Upper lobe of right lung (tissue), 1 donor: ENCODE measurements at regions not wholly inside any gene's neighbourhood (a gene's known extent, or its start where the extent isn't known, plus 50 kb on each side); places are given as distances from the start of the nearest gene placed in this dataset.
A peak's percentile ranks its signal among the peaks of the same experiment; 100 is the strongest.

Experiments used
- ATAC-seq: fragments of 200-7000 bp; cut with Tn5 transposase; one replicate; pipeline ENCODE4 v1.9.1; 2020; ENCODE audit warnings: mild to moderate bottlenecking, moderate library complexity
- DNase-seq: peaks from one replicate; pipeline ENCODE4 v3.0.0-alpha.2; 2020
- H3K27ac ChIP-seq: fragments of 200-600 bp; one replicate; pipeline ENCODE4 v1.8.0; 2022
- H3K27me3 ChIP-seq: fragments of 200-600 bp; one replicate; pipeline ENCODE4 v1.8.0; 2022; ENCODE audit warnings: mild to moderate bottlenecking
- H3K36me3 ChIP-seq: fragments of 200-600 bp; one replicate; pipeline ENCODE4 v1.8.0; 2022
- H3K4me1 ChIP-seq: fragments of 200-600 bp; one replicate; pipeline ENCODE4 v1.8.0; 2022
- H3K4me3 ChIP-seq: fragments of 200-600 bp; one replicate; pipeline ENCODE4 v1.8.0; 2022; ENCODE audit warnings: mild to moderate bottlenecking
- H3K9me3 ChIP-seq: fragments of 200-600 bp; one replicate; pipeline ENCODE4 v1.8.0; 2022
- intact Hi-C: fragments of 100-400 bp; cut with DNase I; formaldehyde crosslinking; loops from one replicate; pipeline ENCODE4 v1.11.0; 2022
- TF ChIP-seq, protein P1 (sequence below): fragments of 200-600 bp; IDR thresholded peaks from one replicate; pipeline ENCODE4 v1.8.0; 2022; ENCODE audit warnings: antibody characterized with exemption
- donor health status: DM: no; HTN: yes; CAD: no; lungs with severe emphysema.

DNA sequence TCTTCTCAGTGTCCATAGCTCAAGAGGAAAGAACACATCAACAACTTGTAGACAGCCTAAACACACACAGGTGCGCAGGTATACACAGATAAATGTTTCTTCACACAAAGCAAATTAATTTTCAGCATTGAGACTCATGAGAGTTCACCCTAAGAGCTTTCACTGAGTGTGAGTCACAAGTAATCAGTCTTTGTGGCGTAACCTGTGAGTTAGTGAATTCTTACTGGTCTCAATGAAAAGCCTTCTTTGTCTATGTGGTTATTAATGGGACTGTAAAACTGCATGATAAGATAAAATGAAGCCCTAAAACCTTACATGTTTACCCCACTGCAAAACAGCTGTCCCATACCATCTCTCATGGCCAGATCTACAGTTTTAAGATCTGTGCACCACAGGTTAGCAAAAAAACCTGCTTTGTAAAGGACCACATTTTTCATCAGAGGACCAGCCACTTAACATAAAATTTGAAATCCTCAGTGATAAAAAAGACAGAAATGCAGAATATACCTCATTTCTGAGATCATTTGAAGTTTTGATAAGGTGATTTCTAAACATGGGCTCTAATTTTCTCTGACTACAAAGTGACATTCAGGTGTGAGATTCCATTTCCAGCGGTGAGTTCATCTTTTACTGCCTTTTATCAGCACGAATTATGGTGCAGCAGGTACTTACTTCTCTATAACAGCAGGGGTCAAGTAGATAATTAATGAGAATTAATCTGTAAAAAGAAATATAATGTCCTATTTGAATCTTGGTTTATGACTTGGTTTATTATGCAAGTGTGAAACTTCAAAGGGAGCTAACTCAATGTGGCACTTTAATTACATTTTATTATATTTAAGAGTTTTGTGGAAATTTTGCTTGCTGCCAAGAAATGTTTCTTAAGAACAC, 335.7 kb upstream of the PIK3R1 start:
- Histone ChIP-seq H3K9me3 (no peaks in the 10 kb centered on the region), H3K36me3 (no peaks in the 10 kb centered on the region), H3K27ac (no peak overlapping the region), H3K4me1 (no peaks in the 10 kb centered on the region), H3K27me3 (no peaks in the 10 kb centered on the region), H3K4me3 (no peak overlapping the region)
- no peak for DNase-seq
- intact Hi-C loops: no loop called here
- ATAC-seq: no peak
- TF ChIP-seq, protein P1, sequence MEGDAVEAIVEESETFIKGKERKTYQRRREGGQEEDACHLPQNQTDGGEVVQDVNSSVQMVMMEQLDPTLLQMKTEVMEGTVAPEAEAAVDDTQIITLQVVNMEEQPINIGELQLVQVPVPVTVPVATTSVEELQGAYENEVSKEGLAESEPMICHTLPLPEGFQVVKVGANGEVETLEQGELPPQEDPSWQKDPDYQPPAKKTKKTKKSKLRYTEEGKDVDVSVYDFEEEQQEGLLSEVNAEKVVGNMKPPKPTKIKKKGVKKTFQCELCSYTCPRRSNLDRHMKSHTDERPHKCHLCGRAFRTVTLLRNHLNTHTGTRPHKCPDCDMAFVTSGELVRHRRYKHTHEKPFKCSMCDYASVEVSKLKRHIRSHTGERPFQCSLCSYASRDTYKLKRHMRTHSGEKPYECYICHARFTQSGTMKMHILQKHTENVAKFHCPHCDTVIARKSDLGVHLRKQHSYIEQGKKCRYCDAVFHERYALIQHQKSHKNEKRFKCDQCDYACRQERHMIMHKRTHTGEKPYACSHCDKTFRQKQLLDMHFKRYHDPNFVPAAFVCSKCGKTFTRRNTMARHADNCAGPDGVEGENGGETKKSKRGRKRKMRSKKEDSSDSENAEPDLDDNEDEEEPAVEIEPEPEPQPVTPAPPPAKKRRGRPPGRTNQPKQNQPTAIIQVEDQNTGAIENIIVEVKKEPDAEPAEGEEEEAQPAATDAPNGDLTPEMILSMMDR: no peak

DNA sequence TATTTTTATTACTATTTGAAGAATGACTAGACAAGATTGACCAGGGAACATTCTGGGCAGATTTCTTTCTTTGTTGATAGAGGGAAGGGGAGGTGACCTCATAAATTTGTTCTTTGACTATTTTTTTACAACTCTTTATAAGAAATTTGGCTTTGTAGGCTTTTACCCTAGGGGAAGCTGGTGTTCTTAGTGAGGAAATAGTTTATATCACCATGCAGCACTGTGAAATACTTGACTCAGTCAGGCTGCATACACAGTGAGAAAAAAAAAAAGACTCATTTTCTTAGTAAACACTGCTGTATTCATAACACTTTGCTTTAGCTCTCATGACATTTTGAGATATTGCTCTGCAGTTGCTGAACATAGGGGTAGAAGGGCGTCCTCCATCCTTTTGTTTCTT, 336.6 kb upstream of the PIK3R1 start:
- Histone ChIP-seq H3K9me3 (no peaks in the 10 kb centered on the region), H3K4me3 (no peak overlapping the region), H3K27ac (no peak overlapping the region), H3K36me3 (no peaks in the 10 kb centered on the region), H3K4me1 (no peaks in the 10 kb centered on the region), H3K27me3 (no peaks in the 10 kb centered on the region)
- TF ChIP-seq, protein P1: no peak
- DNase-seq (no peak), ATAC-seq (no peak)
- intact Hi-C loops: no loop called here

DNA sequence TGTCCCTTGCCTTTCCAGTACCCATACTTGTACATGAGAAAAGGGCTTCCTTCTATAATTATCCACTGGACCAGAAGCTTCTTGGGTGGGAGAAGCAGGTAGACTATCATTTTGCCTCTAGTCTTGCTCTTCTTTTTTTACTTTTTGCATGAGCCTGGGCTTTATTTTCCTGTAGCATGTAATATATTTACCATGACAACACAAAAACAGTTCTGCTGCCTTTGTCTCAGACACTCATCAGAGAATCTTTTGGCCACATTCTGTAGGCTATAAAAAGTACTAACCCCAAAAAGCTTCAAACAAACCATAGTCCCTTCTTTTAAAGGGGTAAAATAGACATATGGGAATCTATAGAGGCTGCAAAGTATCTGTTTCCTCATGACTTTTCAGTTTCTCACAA, 339.2 kb upstream of the PIK3R1 start:
- Histone ChIP-seq H3K36me3 (no peaks in the 10 kb centered on the region), H3K9me3 (no peaks in the 10 kb centered on the region), H3K4me1 (no peaks in the 10 kb centered on the region), H3K4me3 (no peak overlapping the region), H3K27me3 (no peaks in the 10 kb centered on the region), H3K27ac (no peak overlapping the region)
- DNase-seq (no peak), ATAC-seq (no peak)
- intact Hi-C loops: no loop called here
- TF ChIP-seq, protein P1: no peak

DNA sequence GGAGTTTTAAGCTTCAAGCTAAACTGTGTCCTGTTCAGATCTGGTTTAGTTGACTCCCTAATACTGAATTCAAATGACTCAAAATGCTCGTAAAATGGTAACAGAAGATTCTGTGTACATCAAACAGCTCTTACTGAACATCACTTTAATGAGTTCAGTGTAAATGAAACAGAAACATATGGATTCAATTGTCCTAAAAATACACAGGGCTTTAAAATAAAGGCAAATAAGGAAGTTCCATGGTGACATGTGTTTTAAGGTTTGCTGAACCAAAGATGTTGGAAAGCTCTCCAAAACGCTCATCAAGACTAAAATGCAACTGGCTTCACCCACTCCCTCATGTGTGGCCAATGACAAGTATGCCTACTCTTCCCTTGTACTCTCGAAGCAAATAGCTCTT, 340.0 kb upstream of the PIK3R1 start:
- Histone ChIP-seq H3K27me3 (no peaks in the 10 kb centered on the region), H3K36me3 (no peaks in the 10 kb centered on the region), H3K9me3 (no peaks in the 10 kb centered on the region), H3K4me1 (no peaks in the 10 kb centered on the region), H3K4me3 (no peak overlapping the region), H3K27ac (no peak overlapping the region)
- DNase-seq (no peak), ATAC-seq (no peak)
- intact Hi-C loops: no loop called here
- TF ChIP-seq, protein P1: no peak

DNA sequence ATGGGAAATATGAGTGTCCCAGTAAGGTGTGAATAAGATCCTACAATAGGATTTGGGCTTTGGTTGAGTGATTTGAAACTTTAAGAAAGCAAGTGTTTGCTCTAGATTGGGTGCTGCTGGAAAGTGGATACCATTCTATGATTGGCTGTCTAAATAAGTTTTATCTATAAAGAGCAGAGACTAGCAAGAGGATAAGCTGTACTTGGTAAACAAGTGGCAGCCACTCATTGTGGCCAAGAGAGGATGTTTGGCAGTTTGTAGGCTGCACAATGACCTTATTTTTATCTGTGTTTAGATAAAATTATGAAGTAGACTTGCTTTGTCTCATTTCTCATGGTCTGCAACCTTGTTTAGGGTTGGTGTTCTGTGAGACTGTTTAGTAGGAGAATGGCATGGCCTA, 341.6 kb upstream of the PIK3R1 start:
- Histone ChIP-seq H3K27ac (no peak overlapping the region), H3K4me3 (no peak overlapping the region), H3K4me1 (no peaks in the 10 kb centered on the region), H3K9me3 (no peaks in the 10 kb centered on the region), H3K27me3 (no peaks in the 10 kb centered on the region), H3K36me3 (no peaks in the 10 kb centered on the region)
- DNase-seq (no peak), ATAC-seq (peak; percentile 31)
- TF ChIP-seq, protein P1: no peak
- intact Hi-C loops: no loop called here
